Astrocyte of the hippocampus (primary cell): ENCODE measurements at regions not wholly inside any gene's neighbourhood (a gene's known extent, or its start where the extent isn't known, plus 50 kb on each side); places are given as distances from the start of the nearest gene placed in this dataset.

ENCODE experiments used
- DNase-seq: peaks from one replicate; pipeline ENCODE4 v3.0.0; 2011; ENCODE audit warnings: low read depth, low spot score

DNA sequence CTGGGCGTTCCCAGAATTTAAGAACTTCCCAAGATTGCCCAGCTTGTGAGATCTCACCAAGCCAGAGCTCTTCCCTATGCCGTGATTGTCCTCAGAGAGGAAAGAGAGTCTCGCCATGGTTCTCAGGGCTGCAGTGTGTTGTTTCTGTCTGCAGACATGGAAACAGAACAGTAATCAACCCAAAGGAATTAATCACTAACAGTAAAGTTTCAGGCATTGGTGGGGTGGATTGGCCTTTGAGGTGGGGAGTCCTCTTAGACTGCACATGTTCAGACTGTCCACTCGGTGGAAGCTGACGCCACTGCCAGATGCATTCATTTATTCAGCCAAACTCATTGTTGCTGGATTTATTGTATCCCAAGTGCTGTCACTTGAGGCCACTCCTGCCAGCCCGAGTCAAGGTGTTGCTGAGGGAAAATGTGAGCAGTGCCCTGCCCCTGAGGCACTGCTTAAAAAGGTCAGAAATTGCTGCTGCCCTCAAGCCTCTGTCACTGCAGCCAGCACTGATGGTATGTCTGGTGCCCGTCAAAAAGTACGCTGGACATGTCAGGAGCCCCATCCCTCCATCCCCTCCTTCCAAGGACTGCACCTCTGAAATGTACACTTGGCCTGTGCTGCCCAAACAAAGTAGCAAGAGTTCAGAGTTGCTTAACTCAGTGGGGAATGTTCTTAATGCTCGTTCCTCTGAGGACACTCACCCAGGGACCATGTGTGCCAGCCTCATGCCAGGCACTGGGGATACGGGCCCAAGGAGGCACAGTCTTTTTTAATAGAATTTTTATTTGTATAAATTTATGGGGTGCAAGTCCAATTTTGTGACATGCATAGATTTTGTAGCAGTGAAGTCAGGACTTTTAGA lies 201.0 kb downstream of the GLI2 start:
- peak; percentile 48 for DNase-seq

GRCh38 chr2:120937686-120938044 lies 202.0 kb downstream of the GLI2 start:
- peak; percentile 78 for DNase-seq

- no peak for DNase-seq
Measured at GRCh38 chr2:120938045-120938771, 202.5 kb downstream of the GLI2 start.

GRCh38 chr2:120939595-120940318 lies 204.1 kb downstream of the GLI2 start:
- DNase-seq, result peak; percentile 80

DNA sequence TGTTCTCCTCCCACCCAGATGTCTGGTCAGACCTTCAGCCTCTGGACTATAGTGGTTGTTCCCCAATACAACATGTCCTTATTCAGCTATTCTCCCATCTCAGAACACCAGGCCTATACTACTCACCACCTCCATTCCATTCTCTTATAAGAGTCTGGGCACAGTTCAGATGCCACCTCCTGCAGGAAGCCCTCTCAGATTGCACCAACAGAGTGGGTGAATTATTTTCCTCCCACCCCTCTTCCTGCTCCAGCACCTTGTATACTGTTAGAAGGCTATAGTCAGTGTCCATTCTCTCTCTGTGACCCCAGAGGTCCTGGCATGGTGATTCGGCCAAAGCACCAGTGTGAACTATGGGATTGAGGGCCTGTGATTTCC lies 204.6 kb downstream of the GLI2 start:
- no peak for DNase-seq

DNA sequence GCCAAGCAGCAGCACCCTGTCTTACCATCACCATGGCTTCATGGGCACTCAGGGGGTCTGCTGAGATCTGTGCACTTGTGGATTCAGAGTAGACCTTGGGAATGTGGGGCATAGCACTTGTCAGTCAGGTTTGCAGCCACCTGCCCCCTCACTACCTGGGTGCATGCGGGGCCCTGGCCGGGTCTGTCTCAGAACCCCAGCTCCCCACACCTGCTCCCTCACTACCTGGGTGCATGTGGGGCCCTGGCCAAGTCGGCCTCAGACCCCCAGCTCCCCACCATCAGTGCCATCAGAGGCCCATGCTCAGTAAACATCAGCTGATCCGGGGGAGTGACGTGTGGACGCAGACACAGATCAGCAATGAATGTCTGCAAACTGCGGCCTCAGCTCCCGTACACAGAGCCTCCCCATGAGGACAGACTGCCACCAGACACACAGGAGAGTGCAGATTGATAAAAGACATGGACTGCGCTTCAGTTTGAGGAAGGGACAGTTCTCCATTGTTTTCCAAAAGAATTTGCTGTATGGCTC lies 205.1 kb downstream of the GLI2 start:
- no peak for DNase-seq

DNA sequence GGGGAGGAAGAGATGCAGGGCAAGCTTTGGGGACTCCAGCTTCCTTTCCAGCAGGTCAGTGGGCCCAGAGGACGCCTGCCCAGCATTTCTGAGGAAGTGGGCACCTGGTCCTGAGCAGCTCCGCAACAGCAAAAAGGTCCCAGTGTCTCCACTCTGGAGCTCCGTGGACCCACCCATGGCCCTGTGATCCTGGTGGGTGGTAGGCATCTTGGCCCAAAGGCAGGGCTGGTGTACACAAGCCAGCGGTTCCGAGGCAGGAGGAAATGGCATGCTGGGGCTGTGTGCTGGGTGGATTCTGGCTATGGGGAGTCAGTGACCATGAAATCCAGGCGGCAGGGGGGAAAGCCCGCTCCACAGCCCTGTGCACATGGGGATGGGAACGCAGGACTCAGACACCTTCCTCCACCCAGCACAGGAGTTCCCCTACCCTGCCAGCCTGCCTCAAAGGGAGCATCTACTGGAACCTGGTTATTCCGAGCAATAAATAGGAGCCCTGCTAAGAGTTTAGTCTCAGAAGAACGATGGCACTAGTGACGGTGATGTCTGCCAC lies 206.0 kb downstream of the GLI2 start:
- no peak for DNase-seq

- no peak for DNase-seq
Measured at GRCh38 chr2:120942658-120943057, 207.0 kb downstream of the GLI2 start.

- DNase-seq, result no peak
Measured at GRCh38 chr2:120943403-120944034, 207.9 kb downstream of the GLI2 start.

- no peak for DNase-seq
Measured at GRCh38 chr2:120944575-120944974, 208.9 kb downstream of the GLI2 start.

DNA sequence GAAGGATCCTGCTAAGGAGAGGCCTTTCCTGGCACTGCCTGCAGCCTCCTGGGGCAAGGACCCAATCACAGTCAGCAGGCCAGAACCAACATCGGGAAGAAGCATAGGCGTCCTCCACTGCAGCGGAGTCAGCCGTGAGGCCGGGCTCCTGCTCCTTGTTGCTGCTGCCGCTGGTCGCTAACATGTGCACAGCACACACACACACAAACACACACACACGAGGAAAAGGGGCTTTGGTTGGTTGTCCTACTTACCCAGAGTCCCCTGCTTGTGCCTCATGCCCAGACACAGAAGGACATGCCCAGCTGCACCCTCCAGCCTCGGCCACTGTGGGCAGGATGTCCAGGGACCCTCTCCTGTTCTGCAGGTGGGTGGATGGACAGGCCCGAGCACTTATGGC lies 209.4 kb downstream of the GLI2 start:
- no peak for DNase-seq

DNA sequence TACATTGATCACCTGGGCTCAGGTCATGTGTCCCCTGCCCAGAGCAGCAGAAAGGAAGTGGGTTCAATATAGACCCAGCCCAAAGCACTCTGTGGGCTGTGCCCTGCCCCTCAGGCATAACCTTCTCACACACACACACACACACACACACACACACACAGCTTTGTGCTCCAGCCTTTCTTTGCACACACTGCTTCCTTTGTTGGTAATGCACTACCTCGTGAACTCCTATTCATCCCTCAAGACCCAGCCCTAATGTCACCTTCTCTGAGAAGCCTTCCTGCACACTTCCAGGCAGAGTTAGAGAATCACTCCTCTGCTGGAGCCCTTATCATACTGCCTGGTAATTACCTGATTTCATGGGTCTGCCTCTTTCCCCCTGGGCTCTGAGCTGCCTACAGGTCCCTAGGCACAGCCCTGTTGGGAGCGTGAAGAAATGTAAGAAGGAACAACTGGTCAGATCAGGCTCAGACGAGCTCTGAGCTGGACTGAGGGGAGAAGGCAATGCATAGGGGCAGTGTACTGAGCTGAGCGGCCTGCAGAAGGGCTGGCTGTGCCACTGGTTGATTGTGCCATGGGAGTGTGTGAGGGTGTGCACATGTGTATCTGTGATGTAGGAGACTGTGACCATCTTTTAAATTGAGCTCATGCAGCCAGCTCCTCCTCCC lies 210.3 kb downstream of the GLI2 start:
- DNase-seq, result no peak

GRCh38 chr2:120947327-120947726 lies 211.7 kb downstream of the GLI2 start:
- no peak for DNase-seq

GRCh38 chr2:120947982-120948661 lies 212.5 kb downstream of the GLI2 start:
- no peak for DNase-seq

DNA sequence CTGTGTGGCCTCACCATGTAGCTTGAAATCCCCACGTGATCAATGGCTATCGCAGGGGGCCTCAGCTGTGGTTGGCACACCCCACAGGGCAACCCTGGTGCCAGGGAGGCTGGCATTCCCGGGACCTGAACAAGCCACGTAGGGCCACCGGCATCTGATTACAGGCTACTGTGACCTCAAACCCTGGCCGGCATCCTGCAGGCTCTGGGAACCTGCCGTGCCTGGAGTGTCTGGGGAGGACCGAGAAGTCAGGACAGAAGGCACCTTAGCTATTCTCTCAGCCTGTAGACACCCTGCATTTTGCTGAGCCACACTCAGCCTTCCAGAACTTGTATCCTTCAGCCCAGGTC lies 213.0 kb downstream of the GLI2 start:
- DNase-seq, result no peak

DNA sequence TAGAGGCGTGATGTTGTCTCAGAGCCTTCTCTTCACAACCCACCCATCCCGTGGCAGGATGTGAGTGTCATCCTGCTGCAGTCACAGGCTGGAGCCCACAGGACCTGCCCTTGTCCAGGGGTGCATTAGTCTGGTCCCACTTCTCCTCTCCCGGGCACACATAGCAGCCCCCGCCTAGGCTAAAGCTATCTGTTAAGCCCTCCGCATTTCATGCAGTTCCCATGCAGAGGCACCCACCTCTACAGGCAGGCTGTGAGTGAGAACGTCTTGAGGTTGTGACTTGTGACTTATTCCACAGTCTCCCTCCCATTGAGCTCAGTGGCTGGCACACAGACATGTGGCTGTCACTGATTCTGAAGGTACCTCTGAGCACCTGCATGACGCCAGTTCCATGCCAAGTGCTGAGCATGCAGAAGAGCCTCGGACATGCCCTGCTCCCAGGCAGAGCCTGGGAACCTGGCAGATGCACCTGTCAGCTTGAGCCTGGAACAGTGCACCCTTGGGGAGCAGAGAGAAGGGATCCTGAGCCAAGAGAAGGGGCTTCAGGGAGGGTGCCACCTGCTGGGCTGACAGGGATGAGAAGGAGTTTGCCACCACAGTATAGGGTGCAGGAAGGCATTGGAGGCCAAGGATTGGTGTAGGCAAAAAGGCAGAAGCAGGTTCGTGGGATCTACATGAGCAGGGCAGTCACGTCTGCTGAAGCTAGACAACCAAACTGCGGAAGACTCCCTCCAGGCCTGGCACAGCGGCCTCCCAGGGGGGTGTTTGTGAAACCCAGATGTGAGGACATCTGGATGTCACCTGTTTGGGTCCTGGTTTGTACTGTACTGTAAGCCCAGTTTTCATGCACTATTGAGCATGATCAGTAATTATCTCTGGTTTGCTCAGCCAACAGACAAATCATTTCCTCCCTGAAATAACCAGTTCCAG lies 213.6 kb downstream of the GLI2 start:
- DNase-seq, result no peak

GRCh38 chr2:120949957-120950590 lies 214.4 kb downstream of the GLI2 start:
- DNase-seq, result no peak

- no peak for DNase-seq
Measured at GRCh38 chr2:120951693-120952092, 216.0 kb downstream of the GLI2 start.

DNA sequence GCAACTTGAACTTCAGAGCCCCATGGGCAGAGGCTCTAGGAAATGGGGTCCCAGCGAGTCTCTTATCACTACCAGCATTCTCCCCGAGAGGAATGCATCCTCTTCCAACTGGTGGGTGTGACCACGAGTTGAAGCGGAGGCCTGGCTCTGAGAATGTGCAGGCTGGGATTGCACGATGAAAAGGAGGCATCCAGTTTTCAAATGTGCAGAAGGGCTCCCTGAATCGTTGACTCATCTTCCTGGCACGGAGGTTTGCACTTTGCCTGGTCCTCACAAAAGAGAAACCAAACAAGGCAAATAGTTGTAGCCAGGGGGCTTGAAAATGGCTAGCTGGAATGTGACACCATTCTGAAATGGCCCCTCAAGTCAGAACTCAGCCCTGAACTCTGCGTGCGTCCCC lies 216.7 kb downstream of the GLI2 start:
- peak; percentile 81 for DNase-seq
